ENCODE measurements at regions not wholly inside any gene's neighbourhood (a gene's known extent, or its start where the extent isn't known, plus 50 kb on each side); places are given as distances from the start of the nearest gene placed in this dataset.

GRCh38 chr1:239898062-239898730, 193.5 kb upstream of the FMN2 start (continued):
- no peak for TF ChIP-seq GABPA (IDR thresholded peaks at IDR 0.05; ENCODE audit: borderline replicate concordance, insufficient read depth, low read length)
- TF ChIP-seq RNF2 (IDR thresholded peaks at IDR 0.05; ENCODE audit: borderline replicate concordance, low read depth, low read length, missing control alignments, poor library complexity, severe bottlenecking), result no peak

Measured in H1 (cell line).